SU-DHL-6 (cell line): ENCODE measurements at regions not wholly inside any gene's neighbourhood (a gene's known extent, or its start where the extent isn't known, plus 50 kb on each side); places are given as distances from the start of the nearest gene placed in this dataset.

Source experiments
- H2AFZ ChIP-seq: fragments of 200-600 bp; sonication (generic); 2 replicates; pipeline ENCODE4 v1.6.1; 2014; ENCODE audit warnings: low read depth, mild to moderate bottlenecking, moderate library complexity, mixed read lengths, antibody characterized with exemption, low read length; ENCODE audit not compliant: severe bottlenecking
- H3F3A ChIP-seq: fragments of 200-600 bp; shearing (Covaris generic); 2 replicates; pipeline ENCODE4 v1.6.0; 2016; ENCODE audit warnings: antibody characterized with exemption, mild to moderate bottlenecking; ENCODE audit not compliant: insufficient read depth
- H3K27ac ChIP-seq: fragments of 200-600 bp; sonication (generic); 2 replicates; pipeline ENCODE4 v1.5.1; 2016; ENCODE audit warnings: low read depth, mild to moderate bottlenecking, low read length, moderate library complexity, mixed read lengths
- H3K27me3 ChIP-seq: fragments of 200-600 bp; sonication (generic), shearing (Covaris generic); 2 replicates; pipeline ENCODE4 v1.6.0; 2014; ENCODE audit warnings: mild to moderate bottlenecking, low read length
- H3K36me3 ChIP-seq: fragments of 200-600 bp; sonication (generic); 2 replicates; pipeline ENCODE4 v1.6.1; 2014; ENCODE audit warnings: mild to moderate bottlenecking, low read length, mixed read lengths
- H3K4me2 ChIP-seq: fragments of 300-600, 200-600 bp; shearing (Covaris generic), sonication (generic); 2 replicates; pipeline ENCODE4 v1.6.0; 2014; ENCODE audit warnings: low read length, low read depth, mild to moderate bottlenecking; ENCODE audit not compliant: poor library complexity, severe bottlenecking
- H3K4me3 ChIP-seq: fragments of 200-600 bp; sonication (generic); 2 replicates; pipeline ENCODE4 v1.5.1; 2014; ENCODE audit warnings: antibody characterized with exemption, low read length, mild to moderate bottlenecking, mixed read lengths; ENCODE audit not compliant: insufficient read depth, poor library complexity, severe bottlenecking
- H3K79me2 ChIP-seq: fragments of 200-600 bp; sonication (generic); 2 replicates; pipeline ENCODE4 v1.6.1; 2014; ENCODE audit warnings: mild to moderate bottlenecking, low read length, moderate library complexity; ENCODE audit not compliant: insufficient read depth
- H3K9ac ChIP-seq: fragments of 200-600 bp; sonication (generic); 2 replicates; pipeline ENCODE4 v1.7.0; 2014; ENCODE audit warnings: mild to moderate bottlenecking, low read length
- H3K9me2 ChIP-seq: fragments of 200-600 bp; sonication (generic); replicated peaks from 2 replicates; pipeline ENCODE4 v1.6.1; 2014; ENCODE audit warnings: low read length; ENCODE audit not compliant: insufficient read depth
- H3K9me3 ChIP-seq: fragments of 200-600 bp; sonication (generic); 2 replicates; pipeline ENCODE4 v1.6.1; 2014; ENCODE audit warnings: low read length, mixed read lengths; ENCODE audit not compliant: insufficient read depth
- H4K20me1 ChIP-seq: fragments of 200-600 bp; sonication (generic); 2 replicates; pipeline ENCODE4 v1.6.1; 2014; ENCODE audit warnings: low read depth, mild to moderate bottlenecking, antibody characterized with exemption, low read length, moderate library complexity, mixed read lengths
- CTCF ChIP-seq: fragments of 200-600 bp; sonication (generic); IDR thresholded peaks from one replicate; pipeline ENCODE4 v1.5.1; 2017; ENCODE audit warnings: antibody characterized with exemption, mild to moderate bottlenecking, low read length, moderate library complexity; ENCODE audit not compliant: insufficient read depth, poor library complexity, severe bottlenecking
- EZH2phosphoT487 ChIP-seq: fragments of 200-600 bp; sonication (generic), shearing (Covaris generic); conservative IDR thresholded peaks from 2 replicates; pipeline ENCODE4 v1.6.1; 2018; ENCODE audit warnings: mild to moderate bottlenecking, antibody characterized with exemption, low read length, moderate library complexity, mixed read lengths

GRCh38 chr13:48156466-48156865 is 61.6 kb upstream of the MED4 start:
- Histone ChIP-seq H3K27ac (no peak overlapping the region), H3K4me3 (no peak overlapping the region)
- no peak for TF ChIP-seq EZH2phosphoT487
- TF ChIP-seq CTCF = no peak

DNA sequence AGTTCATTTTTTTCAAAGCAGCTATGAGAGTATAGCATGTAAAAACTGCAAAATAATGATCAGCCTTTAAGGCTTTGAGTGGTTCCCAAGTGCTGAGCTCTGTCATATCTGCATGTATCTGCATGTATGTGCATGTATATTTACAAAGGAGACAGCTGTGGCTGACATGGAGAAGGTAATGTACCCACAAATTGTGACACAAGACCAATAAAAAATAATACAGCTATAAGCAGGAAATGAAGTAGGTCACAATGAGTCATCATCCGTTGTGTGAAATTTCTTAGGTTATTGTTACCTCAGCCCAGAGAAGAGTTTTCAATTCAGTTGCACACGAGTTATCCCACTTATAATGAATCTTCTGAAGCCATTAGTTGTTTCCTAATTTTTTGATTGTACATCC is 60.9 kb upstream of the MED4 start:
- H3K9me2 ChIP-seq = no peaks in the 10 kb centered on the region
- no peaks in the 10 kb centered on the region for H3K27me3 ChIP-seq
- no peaks in the 10 kb centered on the region for H3F3A ChIP-seq
- H3K27ac ChIP-seq = no peak overlapping the region
- no peak overlapping the region for H3K9ac ChIP-seq
- TF ChIP-seq CTCF (no peak), EZH2phosphoT487 (no peak)
- H4K20me1 ChIP-seq = no peaks in the 10 kb centered on the region
- H3K9me3 ChIP-seq = no peaks in the 10 kb centered on the region
- no peaks in the 10 kb centered on the region for H3K36me3 ChIP-seq
- no peaks in the 10 kb centered on the region for H3K79me2 ChIP-seq
- H3K4me2 ChIP-seq = peak overlapping the region; percentile 39
- H2AFZ ChIP-seq = peak overlapping the region; percentile 69
- no peak overlapping the region for H3K4me3 ChIP-seq

More at GRCh38 chr13:48156466-48156865, 61.6 kb upstream of the MED4 start:
- Histone ChIP-seq H3F3A (no peaks in the 10 kb centered on the region), H3K36me3 (no peaks in the 10 kb centered on the region), H4K20me1 (no peaks in the 10 kb centered on the region), H3K9me2 (no peaks in the 10 kb centered on the region), H3K9ac (0 out of 2 replicates have a peak overlapping the region, but pooled peaks have one; percentile 15), H3K79me2 (no peaks in the 10 kb centered on the region), H3K4me2 (peak overlapping the region; percentile 39), H3K9me3 (no peaks in the 10 kb centered on the region), H2AFZ (peak overlapping the region; percentile 69), H3K27me3 (no peaks in the 10 kb centered on the region)

DNA sequence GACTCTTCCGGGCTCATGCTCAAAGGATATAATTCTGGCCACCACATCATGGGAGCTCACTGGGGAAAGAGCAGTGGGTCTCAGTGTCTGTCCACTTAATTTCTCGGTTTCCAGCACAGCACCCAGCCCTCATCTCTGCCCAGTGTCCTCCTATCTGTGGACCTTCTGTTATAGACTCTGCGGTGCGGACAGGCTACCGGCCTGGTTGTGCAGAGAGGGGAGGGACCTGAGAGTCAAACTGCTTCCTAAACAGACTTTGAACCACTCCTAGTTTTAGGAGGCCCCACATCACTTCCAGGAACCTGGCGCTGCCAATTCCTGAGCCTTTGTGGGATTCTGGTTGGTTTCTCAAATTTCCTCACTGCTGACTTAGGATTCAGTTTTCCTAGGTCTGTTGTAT is 59.8 kb upstream of the MED4 start:
- Histone ChIP-seq H3K9me2 (no peaks in the 10 kb centered on the region), H3K27ac (no peak overlapping the region), H3K9me3 (no peaks in the 10 kb centered on the region), H3K4me2 (no peak overlapping the region), H3F3A (no peaks in the 10 kb centered on the region), H2AFZ (no peak overlapping the region), H3K36me3 (no peaks in the 10 kb centered on the region), H3K79me2 (no peaks in the 10 kb centered on the region), H3K9ac (no peak overlapping the region), H3K4me3 (no peak overlapping the region), H4K20me1 (no peaks in the 10 kb centered on the region), H3K27me3 (no peaks in the 10 kb centered on the region)
- TF ChIP-seq EZH2phosphoT487 = no peak
- TF ChIP-seq CTCF = no peak
